ENCODE measurements at regions not wholly inside any gene's neighbourhood (a gene's known extent, or its start where the extent isn't known, plus 50 kb on each side); places are given as distances from the start of the nearest gene placed in this dataset.

- Histone ChIP-seq H3K9me3 (no peaks in the 10 kb centered on the region), H3K36me3 (no peaks in the 10 kb centered on the region), H3K27me3 (no peaks in the 10 kb centered on the region), H3K27ac (no peak overlapping the region), H3K4me3 (no peak overlapping the region), H3K4me1 (no peaks in the 10 kb centered on the region)
- WGBS (ENCODE audit: insufficient coverage, low coverage, low lambda C conversion rate, missing lambda C conversion rate), result 71% methylated on average over 2 of the region's 2 CpGs
- ATAC-seq (no peak), DNase-seq (no peak)
- TF ChIP-seq POLR2A (IDR thresholded peaks at IDR 0.05), result no peak
- no peak for TF ChIP-seq CTCF (IDR thresholded peaks at IDR 0.05)
- intact Hi-C loops (cut with DNase I), result no loop called here
Measured at GRCh38 chr20:23217023-23217422, 130.9 kb upstream of the CD93 start.

GRCh38 chr20:23215344-23215995 is 129.3 kb upstream of the CD93 start:
- no peaks in the 10 kb centered on the region for H3K36me3 ChIP-seq
- TF ChIP-seq POLR2A (IDR thresholded peaks at IDR 0.05), result no peak
- ATAC-seq, result no peak
- H3K4me1 ChIP-seq, result no peaks in the 10 kb centered on the region
- no peak overlapping the region for H3K4me3 ChIP-seq
- H3K9me3 ChIP-seq, result no peaks in the 10 kb centered on the region
- WGBS (ENCODE audit: insufficient coverage, low coverage, low lambda C conversion rate, missing lambda C conversion rate), result 51% methylated on average over 6 of the region's 6 CpGs
- DNase-seq, result no peak
- no peaks in the 10 kb centered on the region for H3K27me3 ChIP-seq
- intact Hi-C loops (cut with DNase I), result no loop called here
- no peak overlapping the region for H3K27ac ChIP-seq

- DNase-seq, result no peak
- Histone ChIP-seq H3K36me3 (no peaks in the 10 kb centered on the region), H3K4me1 (no peaks in the 10 kb centered on the region), H3K4me3 (no peak overlapping the region), H3K27me3 (no peaks in the 10 kb centered on the region), H3K9me3 (no peaks in the 10 kb centered on the region), H3K27ac (no peak overlapping the region)
- WGBS (ENCODE audit: insufficient coverage, low coverage, low lambda C conversion rate, missing lambda C conversion rate), result 66% methylated on average over 4 of the region's 5 CpGs
- TF ChIP-seq POLR2A (IDR thresholded peaks at IDR 0.05) (no peak), CTCF (IDR thresholded peaks at IDR 0.05) (no peak)
- intact Hi-C loops (cut with DNase I), result no loop called here
- ATAC-seq, result no peak
Measured at GRCh38 chr20:23214903-23215302, 128.8 kb upstream of the CD93 start.

- TF ChIP-seq POLR2A (IDR thresholded peaks at IDR 0.05) (no peak), CTCF (IDR thresholded peaks at IDR 0.05) (no peak)
- Histone ChIP-seq H3K4me3 (no peak overlapping the region), H3K9me3 (no peaks in the 10 kb centered on the region), H3K27ac (no peak overlapping the region), H3K4me1 (no peaks in the 10 kb centered on the region), H3K27me3 (no peaks in the 10 kb centered on the region), H3K36me3 (no peaks in the 10 kb centered on the region)
- 30% methylated on average over 5 of the region's 6 CpGs for WGBS (ENCODE audit: insufficient coverage, low coverage, low lambda C conversion rate, missing lambda C conversion rate)
- intact Hi-C loops (cut with DNase I), result no loop called here
- ATAC-seq (no peak), DNase-seq (no peak)
Measured at GRCh38 chr20:23212464-23212995, 126.4 kb upstream of the CD93 start.

GRCh38 chr20:23212011-23212410 is 125.9 kb upstream of the CD93 start:
- Histone ChIP-seq H3K9me3 (no peaks in the 10 kb centered on the region), H3K4me3 (no peak overlapping the region), H3K27ac (no peak overlapping the region), H3K4me1 (no peaks in the 10 kb centered on the region), H3K27me3 (no peaks in the 10 kb centered on the region), H3K36me3 (no peaks in the 10 kb centered on the region)
- ATAC-seq (no peak), DNase-seq (no peak)
- no peak for TF ChIP-seq CTCF (IDR thresholded peaks at IDR 0.05)
- no peak for TF ChIP-seq POLR2A (IDR thresholded peaks at IDR 0.05)
- intact Hi-C loops (cut with DNase I), result no loop called here

All from right lobe of liver (tissue), 6 donors.